SK-N-MC (cell line): ENCODE measurements at regions not wholly inside any gene's neighbourhood (a gene's known extent, or its start where the extent isn't known, plus 50 kb on each side); places are given as distances from the start of the nearest gene placed in this dataset.

Experiments
- EZH2 ChIP-seq: fragments of 200-600 bp; sonication (generic); IDR thresholded peaks from one replicate; pipeline ENCODE4 v1.6.1; 2017; ENCODE audit warnings: antibody characterized with exemption
- FOXP2 ChIP-seq: optimal IDR thresholded peaks from 2 replicates; pipeline ENCODE3; 2011; ENCODE audit warnings: mild to moderate bottlenecking, moderate library complexity; ENCODE audit not compliant: insufficient read depth; ENCODE audit errors: extremely low read length, control extremely low read depth
- POLR2AphosphoS5 ChIP-seq: IDR thresholded peaks from 2 replicates; pipeline ENCODE4 v1.6.1; 2012; ENCODE audit warnings: mild to moderate bottlenecking, low read depth, low read length, borderline replicate concordance

GRCh38 chr15:61309031-61309511 is 80.0 kb upstream of the RORA start:
- TF ChIP-seq EZH2 (no peak), POLR2AphosphoS5 (no peak), FOXP2 (no peak)
